Anterior cingulate cortex (tissue), 58 donors: ENCODE measurements at regions not wholly inside any gene's neighbourhood (a gene's known extent, or its start where the extent isn't known, plus 50 kb on each side); places are given as distances from the start of the nearest gene placed in this dataset.
"Not testable (repeated sequence)": the region's sequence is repeated elsewhere in the genome, so short reads cannot be mapped to it uniquely, and the experiment has no call there.

ENCODE experiments used
- DNase-seq, 58 donors: peaks; one replicate each; lab custom pipeline; 2025; lab: John Stamatoyannopoulos, UW

DNA sequence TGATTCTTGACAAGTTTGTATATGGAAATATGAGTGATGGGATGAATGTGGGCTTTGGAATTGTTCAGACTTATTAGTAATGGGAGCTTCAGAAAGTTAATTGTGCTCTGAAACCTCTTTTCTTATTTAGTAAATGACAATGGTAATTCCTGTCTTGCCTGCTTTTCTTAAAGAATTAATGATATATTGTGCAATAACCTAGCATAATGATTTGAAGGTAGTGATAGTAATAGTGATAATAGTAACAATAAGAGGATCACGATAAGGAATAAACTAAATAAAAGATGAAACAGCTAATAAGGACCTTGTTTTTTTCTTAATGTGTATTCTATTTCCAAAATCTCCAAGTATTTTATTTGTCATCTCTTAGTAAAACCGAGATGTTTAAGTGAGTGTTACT lies 245.0 kb upstream of the CPHXL start:
- no peak for DNase-seq

DNA sequence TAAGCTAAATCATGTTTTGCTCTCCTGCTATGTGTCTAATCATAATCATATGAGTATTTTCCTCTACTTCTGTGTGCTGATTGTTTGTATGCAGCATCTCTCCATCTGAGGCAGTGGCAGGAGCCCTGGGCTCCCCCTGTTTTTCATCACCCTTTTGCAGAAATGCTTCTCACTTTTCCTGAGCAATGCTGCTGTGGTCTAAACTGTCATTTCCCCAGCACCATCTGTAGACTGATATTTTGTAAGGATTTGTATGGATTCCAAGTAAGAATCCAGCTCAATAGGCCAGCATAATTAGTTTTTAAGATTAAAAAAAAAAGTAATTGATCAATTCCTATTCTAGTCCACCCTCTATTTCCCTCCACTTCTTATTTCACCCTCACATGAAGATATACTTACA lies 257.0 kb upstream of the CPHXL start:
- no peak for DNase-seq

DNA sequence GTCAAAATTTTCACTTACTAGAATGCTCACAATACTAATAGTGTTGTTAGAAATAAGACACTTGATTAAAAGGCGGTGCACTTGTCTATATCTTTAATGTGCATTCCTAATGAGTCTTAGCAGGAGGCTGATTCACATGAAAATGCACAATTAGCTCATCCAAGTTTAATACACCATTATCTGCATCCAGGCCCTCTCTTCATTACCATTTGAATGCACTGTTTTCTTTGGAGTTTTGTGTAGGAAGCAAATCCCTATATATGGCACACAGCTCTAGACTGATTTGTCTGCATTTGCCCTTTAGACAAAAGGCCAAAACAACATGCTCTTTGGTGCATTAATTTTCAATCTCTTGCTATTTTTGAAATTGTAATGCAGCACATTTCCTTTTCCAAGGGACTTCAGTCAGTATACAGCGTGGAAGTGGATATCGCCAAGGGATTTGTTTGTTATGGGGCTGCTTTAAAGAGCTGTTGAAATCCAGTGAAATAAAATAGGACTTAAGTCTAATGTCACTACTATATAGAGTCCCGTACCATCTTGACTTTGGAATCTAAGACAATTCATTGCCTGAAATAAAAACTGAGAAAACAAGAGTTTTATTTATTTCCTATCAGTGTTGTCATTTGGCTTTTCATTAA lies 257.6 kb upstream of the CPHXL start:
- DNase-seq: no peak

DNA sequence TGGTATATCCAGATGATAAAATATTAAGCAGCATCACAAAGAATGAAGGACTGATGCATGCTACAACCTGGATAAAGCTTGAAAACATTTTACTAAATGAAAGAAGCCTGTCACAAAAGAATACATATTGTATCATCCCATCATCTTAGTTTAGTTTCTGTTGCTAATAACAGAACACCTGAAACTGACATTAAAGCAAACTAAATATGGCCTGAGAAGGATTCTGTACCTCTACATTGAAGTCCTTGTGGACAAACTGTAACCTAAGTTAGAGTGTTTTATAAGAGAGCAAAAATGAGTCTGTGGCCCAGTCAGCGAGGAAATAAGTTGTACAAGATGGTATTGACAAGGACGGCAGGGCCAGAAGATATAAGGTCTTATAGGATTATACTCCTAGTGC lies 261.0 kb upstream of the CPHXL start:
- no peak for DNase-seq

DNA sequence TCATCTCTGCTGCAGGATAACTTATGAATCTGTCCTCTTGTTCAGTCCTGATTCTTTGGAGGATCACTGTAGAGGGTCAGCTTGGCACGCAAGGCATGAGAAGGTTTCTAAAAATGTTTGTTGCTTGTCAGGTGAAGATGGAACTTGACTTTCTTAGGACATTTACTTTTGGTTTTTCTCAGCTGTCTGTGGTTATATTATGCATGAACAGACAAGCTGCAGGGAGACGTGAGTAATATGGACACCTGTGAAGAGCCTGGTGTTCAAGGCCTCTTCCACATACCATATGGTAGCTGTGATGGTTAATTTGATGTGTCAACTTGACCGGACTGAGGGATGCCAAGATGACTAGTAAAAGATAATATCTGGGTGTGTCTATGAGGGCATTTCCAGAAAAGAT lies 270.2 kb upstream of the CPHXL start:
- no peak for DNase-seq

DNA sequence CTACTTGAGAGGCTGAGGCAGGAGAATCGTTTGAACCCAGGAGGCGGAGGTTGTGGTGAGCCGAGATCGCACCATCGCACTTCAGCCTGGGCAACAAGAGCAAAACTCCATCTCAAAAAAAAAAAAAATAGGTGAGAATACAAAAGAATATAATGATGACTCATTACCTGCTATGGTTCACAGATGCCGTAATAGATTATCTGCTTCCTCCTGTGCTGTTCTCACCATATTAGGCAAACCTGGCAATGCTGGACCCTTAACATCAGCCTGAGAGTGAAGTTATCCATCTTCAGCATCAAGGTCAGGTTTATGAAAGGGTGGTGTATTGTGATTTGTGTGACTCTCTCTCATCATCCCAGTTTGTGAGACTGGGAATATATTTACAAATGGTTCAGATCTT lies 271.3 kb upstream of the CPHXL start:
- no peak for DNase-seq

DNA sequence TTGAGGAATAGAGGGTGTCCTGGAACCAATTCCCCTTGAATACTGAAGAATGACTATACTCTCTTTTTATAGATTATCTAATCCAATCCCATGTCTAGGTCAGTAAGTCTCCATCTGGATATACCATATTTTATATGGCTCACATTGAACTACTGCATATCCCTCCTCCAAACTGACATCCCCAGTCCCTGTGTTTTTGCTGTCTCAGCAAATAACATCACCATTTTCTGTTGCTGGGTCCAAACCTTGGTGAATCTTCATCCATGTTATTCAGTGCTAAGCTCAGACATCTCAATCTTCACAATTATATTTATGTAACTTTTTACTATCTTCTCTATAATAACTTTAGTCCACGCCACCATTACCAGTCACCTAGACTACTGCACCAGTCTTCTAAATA lies 269.6 kb upstream of the CNTNAP4 start:
- DNase-seq: no peak

DNA sequence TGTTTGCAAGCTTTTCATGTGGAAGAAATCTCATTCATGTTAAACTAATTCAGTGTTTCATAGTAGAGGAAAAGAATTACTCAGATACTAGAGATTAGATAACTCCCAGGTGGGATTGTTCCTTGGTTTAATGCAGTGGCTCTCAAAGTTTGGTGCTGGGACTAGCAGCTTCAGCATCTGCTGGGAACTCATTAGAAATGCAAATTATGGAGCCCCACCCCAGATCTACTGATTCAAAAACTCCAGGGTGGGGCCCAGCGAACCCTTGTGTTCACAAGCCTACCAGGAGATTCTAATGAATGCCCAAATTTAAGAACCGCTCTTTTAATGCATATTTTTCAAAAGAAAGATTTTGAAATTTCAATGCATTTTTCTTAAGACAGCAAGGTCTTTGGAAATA lies 253.4 kb upstream of the CNTNAP4 start:
- no peak for DNase-seq

DNA sequence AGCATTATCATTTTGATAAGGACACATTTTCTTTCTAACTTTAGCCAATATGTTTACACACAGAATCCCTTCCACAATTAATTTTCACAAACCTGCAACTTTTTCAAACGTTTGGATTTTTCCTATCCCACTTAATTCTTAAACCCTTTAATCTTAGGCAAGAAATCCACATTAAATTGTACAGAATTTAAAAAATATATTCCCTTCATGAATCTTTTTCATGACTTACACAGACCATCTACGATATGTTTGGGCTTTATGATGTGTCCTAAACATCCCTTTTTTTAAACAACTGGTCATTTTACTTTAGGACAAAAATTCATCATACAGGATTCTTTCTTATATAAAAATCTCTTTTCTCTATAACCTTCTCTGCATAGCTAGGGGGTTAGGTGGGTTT lies 241.5 kb upstream of the CNTNAP4 start:
- DNase-seq: no peak

DNA sequence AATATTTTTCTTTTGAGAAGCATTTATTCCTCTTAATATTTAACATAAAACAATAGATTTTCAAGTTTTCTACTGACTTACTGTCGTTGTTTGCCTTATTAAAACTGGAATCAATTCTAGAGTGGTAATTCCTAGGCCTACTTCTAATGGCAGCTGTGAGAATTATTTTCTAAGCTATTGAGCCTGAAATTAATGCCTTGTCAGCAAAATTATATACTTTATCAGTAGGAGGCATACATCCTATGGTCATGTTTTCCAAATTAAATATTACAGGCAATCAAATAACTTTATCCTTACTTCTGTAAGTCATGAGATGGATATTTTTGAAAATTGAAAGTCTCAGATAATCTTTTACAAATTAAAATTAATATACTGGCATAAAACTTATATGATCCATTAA lies 239.1 kb upstream of the CNTNAP4 start:
- DNase-seq: no peak

DNA sequence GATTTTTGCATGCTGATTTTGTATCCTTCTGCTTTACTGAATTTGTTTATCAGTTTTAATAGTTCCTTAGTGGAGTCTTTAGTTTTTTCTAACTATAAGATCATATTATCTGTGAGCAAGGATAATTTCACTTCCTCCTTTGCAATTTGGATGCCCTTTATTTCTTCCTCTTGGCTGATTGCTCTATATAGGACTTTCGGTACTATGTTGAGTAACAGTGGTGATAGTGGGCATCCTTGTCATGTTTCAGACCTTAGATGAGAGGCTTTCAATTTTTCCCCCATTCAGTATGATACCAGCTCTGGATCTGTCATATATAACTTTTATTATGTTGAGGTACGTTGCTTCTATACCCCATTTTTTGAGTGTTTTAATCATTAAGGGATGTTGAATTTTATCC lies 224.5 kb upstream of the CNTNAP4 start:
- no peak for DNase-seq

DNA sequence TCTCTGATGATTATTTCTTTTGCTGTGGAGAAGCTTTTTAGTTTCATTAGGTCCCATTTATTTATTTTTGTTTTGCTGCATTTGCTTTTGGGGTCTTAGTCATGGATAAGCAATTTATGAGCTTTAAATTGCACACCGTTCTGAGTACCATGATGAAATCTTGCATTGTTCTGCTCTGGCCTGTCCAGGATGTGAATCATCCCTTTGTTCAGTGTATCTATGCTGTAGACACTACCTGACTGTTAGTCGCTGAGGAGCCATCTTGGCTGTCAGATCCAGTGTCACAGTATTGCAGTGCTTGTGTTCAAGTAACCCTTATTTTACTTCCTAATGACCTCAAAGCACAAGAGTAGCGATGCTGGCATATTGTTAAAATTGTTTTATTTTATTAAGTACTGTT lies 218.0 kb upstream of the CNTNAP4 start:
- DNase-seq: peak in 9 of 58 donors; percentile 0 to 27 (median 2)

DNA sequence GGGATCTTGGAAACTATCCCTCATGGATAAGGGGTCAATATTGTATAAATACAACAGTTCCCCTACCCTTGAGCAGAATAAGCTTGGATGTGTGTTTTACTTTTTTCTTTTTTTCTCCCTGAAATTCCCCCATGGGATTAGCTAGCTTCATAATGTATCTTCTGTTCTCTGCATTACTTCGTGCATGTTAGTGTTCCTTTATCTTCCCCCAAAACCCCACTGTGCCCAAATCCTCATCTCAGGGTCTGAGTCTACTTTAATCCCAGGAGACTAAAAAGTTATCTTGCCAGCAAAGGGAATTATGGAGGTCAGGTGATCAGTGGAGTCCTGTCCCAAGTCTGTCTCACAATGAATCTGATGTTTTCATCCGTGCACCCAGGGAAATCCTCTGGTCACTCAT lies 217.5 kb upstream of the CNTNAP4 start:
- no peak for DNase-seq

DNA sequence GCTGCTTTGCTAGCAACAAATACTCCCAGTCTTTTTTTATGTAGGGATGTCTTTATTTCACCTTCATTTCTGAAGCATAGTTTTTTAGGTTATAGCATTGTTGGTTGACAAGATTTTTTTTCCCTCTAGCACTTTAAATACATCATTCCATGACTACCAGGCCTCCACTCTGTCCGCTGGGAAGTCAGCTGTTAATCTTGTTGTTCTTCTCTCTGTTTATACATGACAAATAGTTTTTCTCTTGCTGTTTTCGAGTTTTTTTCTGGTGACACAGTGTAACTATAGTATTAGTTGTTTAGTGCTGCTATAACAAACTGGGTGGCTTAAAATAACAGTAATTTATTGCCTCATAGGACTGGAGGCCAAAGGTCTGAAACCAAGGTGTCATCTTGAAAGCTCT lies 205.5 kb upstream of the CNTNAP4 start:
- no peak for DNase-seq

DNA sequence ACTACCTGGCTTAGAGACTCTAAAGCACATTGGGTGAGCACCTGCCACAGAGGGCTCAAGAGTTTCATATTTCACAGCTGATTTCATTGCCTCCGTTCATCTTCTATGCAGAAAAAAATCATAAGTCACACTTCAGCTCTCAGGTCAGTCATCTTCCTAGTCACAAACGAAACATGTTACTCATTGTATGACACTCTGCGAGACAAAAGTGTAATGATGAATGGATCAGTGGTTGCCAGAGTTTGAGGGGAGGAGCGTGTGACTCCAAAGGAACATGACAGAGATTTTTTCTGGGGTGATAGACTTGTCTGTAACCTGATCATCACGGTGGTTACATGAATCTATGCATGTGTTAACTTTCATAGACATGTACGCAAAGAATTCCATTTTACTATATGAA lies 195.2 kb upstream of the CNTNAP4 start:
- DNase-seq: peak in 3 of 58 donors; percentile 0 to 10 (median 2)

DNA sequence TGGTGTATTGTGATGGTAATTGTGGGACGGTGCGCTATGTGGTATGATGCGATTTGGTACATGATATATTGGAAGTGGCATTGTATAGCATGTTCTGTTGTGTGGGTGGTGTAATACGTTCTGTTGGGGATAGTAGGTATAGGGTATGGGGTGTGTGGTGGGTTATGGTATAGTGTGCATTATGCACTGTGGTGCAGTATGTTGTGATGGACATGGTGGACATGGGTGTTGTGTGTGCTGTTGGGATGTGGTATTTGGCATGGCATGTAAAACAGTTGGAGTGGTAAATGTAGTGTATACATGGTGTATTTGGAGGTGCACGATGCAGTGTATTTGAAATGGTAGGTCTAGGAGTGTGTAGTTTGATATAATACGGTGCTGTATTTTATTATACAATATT lies 170.6 kb upstream of the CNTNAP4 start:
- DNase-seq: no peak

DNA sequence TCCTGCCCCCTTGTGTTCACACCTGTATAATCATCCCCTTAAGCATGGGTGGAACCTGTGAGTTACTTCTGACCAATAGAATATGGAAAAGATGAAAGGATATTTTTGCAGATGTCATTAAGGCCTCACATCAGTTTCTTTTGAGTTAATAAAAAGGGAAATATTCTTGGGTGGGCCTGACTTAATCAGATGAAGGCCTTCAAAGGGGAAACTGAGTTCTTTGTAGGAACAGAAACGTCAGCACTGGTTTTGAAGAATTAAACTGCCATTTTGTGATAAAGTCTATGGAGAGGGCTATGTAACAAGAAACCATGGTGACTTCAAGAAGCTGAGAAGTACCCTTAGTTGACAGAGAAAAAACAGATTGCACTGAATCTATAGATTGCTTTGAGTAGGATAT lies 168.7 kb upstream of the CNTNAP4 start:
- no peak for DNase-seq

DNA sequence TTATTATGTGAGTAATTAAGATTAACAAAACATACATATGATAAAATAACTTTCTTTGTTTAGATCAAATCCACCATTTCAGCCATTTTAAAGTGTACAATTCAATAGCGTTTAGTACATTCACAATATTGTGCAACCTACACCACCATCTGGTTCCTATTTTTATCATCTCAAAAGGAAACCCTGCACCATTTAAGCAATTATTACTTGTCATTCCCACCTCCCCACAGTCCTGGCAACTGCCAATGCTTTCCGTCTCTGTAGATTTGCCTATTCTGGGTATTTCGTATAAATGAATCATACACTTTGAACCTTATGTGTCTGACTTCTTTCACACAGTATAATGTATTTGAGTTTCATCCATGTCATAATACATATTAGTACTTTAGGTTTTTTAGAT lies 162.5 kb upstream of the CNTNAP4 start:
- DNase-seq: peak in 2 of 58 donors; percentile 0 to 7

DNA sequence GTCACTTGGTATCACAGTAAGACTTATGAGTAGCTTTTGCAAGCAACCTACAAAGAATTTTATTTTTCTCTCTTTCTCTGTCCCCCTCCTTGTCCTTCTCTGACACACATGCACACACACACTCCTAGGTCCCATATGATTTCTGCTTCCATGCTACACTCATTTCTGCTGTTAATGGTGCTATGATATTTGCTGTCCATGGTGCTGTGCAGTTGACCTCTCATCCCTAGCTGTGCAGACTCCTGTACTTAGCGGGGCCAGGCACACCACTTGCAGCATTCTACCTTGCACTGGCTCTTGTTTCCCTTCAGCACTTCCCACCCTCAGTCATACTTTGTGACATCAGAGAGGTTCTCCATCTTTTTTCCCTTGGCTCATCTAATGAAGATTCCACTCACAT lies 158.9 kb upstream of the CNTNAP4 start:
- no peak for DNase-seq

DNA sequence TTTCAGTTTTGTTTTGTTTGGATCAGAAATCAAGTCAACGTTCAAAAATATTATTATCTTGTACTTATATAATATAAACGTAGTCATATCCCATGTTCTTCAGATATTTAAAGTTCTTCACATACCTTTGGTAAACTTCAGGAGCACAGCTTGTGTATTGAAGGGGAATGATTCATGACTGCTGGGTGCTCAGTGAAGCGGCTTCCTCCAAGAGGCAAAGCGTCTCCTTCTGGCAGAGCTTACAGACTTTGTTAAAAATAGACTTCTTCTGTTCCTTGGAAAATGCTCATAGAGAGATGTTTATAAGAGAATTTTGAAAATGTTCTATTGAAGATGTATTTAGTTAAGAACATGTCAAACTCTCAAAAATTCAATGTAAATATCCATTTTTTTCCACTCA lies 155.6 kb upstream of the CNTNAP4 start:
- peak in 10 of 58 donors; percentile 1 to 56 (median 10) for DNase-seq

DNA sequence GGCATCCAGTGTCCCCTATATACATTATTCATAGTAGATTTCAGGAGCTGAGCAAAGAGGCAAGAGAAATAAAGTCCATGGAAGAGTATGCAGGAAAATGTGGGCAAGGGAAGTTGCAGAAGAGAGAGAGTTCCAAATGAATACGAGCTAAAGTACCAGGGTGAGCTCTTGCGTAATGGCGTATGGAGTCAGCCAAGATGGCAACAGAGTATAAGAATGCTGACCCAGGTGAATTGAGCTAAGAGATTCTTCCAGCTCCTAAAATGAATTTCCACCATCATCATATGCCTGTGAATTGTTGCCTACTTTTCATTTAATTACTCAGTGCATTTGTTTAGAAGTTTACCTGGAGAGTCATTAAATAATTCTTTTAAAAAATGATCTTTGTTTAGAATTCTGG lies 153.2 kb upstream of the CNTNAP4 start:
- DNase-seq: no peak

DNA sequence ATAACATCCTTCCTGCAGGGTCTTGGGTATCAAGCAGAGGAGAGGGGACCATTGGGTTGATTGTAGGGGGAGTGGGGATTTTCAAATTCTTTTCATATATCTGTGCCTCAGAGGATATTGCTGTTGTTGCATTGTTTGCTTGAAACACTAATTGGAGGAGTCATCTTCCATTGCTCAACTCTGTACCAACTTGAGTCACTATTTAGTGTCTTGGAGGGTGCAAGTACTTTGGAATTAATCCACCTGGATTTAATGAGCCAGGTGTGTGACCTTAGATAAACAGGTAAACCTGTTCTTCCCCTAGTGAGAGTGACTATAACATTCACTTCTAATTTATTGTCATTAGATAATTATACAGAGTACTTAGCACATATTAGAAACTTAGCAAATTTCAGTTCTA lies 151.3 kb upstream of the CNTNAP4 start:
- DNase-seq: no peak

DNA sequence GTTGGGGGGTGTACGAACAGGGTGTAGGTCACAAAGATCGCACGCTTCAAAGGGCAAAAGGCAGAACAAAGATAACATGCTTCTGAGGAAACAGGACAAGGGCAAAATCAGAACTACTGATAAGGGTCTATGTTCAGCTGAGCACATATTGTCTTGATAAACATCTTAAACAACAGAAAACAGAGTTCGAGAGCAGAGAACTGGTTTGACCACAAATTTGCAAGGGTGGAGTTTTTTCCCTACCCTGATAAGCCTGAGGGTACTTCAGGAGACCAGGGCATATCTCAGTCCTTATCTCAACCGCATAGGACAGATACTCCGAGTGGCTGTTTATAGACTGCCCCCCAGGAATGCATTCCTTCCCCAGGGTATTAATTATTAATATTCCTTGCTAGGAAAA lies 139.1 kb upstream of the CNTNAP4 start:
- not testable (repeated sequence) for DNase-seq
